ENCODE measurements at regions not wholly inside any gene's neighbourhood (a gene's known extent, or its start where the extent isn't known, plus 50 kb on each side); places are given as distances from the start of the nearest gene placed in this dataset.

- TF ChIP-seq CTCF (IDR thresholded peaks at IDR 0.05) (no peak), EP300 (IDR thresholded peaks at IDR 0.05) (no peak), POLR2A (IDR thresholded peaks at IDR 0.05) (no peak)
Observed at GRCh38 chr20:40305303-40305702, 383.7 kb downstream of the MAFB start.

All from ovary (tissue), 3 donors.